GM19240 (cell line): ENCODE measurements at regions not wholly inside any gene's neighbourhood (a gene's known extent, or its start where the extent isn't known, plus 50 kb on each side); places are given as distances from the start of the nearest gene placed in this dataset.

Experiments used
- DNase-seq: peaks from one replicate; pipeline ENCODE4 v3.0.0; 2011; ENCODE audit warnings: low spot score; ENCODE audit not compliant: insufficient read length

DNA sequence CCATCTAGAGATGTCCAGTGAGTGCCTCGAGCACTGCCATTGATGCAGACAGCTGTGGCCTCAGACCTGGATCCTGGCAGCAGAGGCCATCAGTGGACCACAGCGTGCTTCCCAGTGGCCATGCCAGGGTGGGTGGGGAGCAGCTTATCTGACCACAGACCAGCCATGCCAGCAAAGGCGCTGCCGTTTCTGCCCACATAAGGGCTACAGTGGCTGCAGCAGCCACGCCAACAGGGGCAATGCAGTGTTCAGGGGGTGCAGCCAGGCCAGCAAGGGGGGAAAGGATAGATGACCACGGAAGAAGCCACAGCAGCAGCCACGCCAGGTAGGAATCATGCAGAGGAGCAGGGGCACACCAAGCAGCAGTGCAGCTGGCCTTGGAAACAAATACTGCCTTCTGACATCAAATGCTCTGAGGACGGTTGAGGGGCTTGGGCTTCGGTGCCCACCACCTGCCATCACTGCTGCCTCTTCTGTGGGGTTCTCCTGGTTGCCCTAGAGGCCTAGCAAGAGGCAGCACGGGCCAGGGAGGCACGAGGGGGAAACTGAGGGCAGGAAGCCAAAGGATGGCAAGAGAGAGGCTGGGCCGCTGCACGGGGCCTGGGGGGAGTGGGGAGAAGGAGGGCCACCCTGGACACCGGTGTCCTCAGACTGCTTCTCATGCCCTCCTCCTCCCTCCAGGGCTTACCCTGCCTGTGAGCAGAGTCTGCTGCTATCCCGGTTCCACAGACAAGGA lies 94.7 kb upstream of the RUNX3 start:
- no peak for DNase-seq

DNA sequence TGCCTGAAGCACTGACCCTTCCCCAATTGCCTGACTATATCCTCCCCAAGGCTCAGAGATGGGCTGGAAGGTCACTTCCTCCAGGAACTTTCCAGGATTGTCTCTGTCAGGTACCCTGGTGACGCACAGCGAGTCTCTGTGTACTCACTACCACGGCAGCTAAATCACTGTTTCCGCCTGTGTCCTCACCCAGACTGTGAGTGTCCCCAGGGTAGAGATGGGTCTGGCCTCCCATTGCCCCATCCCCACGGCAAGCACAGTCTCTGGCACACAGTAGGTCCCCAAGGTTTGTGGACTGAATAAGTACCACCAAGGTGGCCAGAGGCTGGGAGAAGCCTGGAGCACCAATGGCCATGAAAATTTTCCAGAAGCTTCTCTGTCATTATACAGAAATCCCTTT lies 93.8 kb upstream of the RUNX3 start:
- DNase-seq: no peak

DNA sequence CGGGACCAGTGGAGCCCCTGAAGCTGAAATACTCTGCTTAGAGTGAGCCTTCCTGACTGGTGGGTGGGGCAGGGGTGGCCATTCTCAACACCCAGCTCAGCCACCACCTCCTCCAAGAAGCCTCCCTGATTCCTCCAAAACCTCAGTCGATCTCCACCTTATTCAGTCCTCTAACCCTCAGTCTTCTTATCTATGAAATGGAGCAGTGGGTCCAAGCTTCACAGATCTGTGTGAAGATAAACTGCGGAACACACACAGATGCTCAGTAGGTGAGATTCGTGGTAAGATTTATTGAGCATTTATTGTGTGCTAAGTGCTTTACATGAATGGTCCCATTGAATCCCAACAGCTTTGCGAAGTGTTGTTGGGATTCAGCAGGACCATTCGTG lies 93.1 kb upstream of the RUNX3 start:
- no peak for DNase-seq

DNA sequence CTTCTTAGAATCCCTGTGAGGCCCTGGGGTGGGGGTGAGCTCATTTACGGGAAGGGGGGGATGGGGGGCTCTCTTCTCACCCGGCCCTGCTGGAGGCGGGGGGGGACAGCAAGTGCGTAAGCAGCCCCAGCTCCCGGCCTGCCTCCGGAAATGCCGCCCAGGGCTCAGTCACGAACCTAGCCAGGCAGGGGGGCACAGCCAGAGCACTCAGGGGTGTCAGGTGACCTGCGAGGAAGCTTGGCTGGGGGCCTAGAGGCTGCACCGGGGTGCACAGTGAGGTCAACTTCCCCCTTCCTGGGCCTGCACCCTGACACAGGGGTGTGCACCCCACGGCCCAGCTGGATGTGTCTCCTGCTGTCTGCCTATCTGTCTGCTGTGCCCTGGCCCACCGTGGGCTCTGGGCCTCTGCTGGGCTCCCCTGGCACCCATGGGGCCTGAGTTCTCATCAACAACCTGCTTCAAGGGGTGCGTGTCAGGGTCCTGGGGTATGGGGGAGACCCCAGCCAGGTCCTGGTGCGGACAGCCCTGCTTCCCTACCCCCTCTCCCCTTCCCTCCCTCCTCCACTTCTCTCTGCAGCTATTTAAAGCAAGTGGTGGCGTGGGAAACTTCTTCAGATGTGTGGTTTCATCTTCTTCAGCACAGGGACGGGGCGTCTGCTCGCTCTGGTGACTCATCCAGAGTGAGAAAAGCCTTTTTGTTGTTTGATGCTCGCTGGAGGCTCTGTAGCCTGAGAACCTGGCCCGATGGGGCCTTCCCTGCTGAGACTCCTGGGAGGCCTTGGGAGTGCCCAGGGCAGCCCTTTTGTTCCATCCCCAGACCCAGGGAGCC lies 92.5 kb upstream of the RUNX3 start:
- peak; percentile 65 for DNase-seq

DNA sequence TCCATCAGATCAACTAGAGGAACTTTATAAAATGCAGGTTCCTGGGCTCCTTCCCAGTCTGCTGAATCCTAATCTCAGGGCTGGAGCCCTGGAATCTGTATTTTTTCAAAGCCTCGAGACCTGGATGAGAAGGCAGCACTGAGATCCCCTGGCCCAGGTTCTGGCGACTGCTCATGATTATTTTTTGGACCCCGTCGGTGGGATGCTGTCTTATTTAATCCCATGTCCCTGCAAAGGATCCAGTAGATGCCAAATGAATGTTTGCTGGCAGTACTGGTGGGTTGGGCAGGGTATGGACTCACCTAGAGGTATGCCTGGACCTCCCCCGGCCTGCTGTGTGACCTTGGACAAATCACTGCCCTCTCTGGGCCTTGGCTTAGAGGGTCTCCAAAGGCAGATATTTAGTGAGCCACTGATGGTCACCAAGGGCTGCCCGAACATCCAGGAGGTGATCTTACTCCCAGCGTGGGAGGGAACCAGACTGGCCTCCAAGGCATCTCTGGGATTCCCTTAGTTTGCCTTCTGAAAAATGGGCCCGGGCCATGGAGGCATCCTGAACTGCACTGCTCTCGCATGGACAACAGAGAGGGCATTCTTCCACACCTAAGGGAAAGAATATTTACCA lies 91.6 kb upstream of the RUNX3 start:
- DNase-seq: no peak

DNA sequence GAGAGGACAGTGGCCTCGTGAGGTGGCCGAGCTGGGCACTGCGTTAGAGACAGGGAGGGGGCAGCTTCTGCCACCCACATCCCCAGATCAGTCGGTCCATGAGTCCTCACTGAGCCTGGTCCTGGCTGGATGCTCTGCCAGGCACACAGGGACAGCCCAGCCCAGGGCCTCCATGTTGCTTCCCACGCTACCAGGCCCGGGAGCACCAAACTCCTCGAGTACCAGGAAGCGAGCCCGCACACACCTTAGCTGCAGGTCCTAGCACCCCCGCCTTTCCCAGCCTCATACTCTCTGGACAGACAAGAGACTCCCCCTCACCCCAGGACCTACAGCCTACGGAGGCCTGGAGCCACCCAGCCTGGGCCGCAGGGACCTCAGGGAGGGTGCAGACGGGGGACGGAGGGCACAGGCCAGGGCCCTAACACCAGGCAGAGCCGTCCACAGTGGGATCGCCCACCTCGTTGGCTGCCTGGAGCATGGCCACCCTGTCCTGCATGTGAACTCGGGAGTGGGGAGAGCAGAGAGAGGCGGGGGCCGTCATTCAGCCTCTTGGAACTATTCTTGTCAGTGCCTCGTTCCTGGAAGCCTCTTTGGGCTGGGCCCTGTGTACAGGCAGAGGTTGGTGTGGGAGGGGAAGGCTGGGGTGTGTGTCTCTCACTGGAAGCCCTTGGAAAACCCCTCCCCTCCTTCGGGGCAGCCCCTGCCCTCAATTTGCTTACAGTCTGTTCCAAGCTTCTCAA lies 90.9 kb upstream of the RUNX3 start:
- DNase-seq: no peak

DNA sequence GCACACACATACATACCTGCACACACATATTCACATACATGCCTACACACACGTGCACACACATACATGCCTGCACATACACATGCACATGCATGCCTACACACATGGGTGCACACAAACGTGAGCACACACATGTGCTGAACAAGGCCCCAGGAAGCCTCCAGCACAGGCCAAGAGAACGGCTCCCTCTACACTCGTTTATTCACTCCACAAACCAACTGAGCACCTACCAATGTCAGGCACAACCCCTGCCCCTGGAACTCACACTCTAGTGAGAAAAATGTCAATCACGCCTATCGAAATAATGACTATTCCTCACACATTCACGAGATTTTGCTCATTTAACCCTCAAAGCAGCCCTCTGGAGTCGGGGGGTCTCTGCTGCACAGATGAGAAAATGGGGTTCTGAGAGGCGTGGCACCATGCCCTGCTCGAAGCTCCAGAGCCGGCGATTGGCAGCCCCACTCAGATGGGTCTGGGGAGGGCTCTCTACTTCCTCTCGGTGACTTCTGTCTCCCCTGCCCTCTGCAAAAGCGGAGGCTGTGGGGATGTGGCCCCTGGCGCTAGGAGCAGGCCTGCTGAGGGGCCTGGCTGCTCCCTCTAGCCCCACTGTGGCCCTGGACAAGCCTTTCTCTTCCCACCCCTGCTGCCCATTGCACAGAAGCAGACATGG lies 90.2 kb upstream of the RUNX3 start:
- no peak for DNase-seq

DNA sequence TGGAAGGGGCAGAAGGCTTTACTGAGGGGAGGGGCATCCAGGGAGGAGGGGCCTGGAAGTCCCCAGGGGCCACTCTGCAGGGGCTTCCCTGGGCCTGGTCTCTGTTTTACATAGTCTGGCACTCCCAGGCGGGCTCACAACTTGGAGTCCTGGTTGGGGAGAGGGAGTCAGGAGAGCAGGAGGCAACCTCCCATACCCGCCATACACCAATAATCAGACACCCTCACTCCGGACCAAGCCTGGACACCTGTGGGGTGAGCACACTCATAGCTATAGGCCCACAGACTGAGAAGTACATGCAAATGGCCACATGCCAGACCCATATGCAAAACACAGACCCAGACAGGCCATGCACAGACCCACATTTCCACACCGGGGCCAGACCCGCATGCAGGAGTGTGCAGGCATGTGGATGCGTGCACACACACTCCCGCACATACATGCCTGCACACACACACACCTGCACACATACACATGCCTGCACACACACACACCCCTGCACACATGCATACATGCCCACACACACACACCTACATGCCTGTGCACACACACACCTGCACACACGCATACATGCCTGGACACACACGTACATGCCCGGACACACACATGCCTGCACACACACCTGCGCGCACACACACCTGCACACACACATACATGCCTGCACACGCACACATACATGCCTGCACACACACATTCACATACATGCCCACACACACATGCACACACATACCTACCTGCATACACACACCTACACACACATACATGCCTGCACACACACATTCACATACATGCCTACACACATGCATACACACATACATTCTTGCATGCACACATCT lies 89.5 kb upstream of the RUNX3 start:
- peak; percentile 69 for DNase-seq

DNA sequence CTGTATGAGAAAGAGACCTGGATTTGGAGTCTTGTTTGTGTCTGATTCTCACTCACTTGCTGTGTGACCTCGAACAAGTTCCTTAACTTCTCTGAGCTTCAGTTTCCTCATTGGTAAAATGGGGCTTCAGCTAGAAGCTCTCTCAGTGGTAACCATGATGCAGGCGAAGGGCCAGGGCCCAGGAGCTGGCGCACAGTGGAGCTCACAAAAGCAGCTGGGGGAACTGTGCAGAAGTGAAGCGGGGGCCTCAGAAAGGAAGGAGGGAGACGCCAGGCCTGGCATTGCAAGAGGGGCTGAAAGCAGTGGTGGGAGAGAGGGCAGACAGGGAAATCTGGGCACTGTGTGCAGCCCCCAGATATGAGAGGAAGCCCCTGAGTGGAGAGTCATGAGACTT lies 88.9 kb upstream of the RUNX3 start:
- no peak for DNase-seq

DNA sequence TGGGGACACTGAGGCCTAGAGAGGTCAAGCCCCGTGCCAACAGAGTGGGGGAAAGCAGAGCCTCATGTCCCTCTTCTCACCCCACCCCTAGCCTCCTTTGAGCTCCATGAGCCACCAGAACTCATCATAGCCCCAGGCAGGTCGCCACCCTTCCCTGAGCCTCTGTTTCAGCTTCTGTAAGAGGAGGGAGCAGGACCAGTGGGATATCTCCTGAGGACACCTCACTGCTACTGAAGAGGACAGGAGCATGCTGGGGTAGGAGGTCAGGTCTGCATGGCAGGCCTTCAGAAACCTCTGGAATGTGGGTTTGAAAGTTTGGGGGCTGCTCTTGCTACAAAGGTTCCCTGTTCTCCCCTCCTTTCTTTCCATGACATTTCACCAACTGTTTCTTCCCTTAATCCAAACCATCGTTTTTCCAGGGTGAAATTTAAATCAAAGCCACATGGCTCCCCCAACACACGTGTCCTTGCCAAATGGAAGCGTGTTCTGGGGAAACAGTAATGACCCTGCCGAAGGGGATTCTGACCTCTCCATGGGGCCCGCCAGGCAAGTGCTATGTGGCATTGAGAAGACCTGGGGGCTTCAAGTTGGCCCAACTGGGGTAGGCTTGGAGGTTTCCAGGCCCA lies 88.1 kb upstream of the RUNX3 start:
- no peak for DNase-seq

DNA sequence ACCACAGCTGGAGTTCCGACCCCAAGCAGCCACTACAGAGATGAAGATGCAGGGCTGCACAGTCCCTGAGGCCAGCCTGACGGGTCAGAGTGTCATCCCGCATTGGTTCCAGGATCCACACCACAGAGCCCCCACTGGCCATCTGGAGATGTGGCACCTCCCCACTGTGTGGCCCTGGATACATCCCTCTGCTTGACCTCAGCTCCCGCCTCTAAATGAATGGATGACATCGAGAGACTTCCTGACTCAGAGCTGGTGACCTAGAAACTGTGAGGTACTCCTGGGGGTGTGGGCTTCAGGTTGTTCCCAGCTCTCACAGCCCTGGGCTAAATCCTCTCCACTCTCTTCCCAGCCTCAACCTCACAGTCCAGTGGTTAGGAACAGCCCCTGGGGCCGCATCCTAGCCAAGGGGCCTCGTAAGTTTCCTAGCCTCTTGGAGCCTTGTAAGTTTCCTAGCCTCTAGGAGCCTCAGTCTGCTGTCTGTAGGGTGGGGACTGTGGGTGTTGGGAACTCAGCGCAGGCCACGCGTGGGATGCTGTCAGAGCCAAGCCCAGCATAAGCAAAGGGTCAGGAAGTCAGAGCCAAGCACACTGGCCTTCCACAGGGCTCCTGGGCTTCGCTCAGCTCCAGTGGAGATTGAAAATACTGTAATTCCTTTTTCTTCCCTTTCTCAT lies 87.5 kb upstream of the RUNX3 start:
- no peak for DNase-seq

DNA sequence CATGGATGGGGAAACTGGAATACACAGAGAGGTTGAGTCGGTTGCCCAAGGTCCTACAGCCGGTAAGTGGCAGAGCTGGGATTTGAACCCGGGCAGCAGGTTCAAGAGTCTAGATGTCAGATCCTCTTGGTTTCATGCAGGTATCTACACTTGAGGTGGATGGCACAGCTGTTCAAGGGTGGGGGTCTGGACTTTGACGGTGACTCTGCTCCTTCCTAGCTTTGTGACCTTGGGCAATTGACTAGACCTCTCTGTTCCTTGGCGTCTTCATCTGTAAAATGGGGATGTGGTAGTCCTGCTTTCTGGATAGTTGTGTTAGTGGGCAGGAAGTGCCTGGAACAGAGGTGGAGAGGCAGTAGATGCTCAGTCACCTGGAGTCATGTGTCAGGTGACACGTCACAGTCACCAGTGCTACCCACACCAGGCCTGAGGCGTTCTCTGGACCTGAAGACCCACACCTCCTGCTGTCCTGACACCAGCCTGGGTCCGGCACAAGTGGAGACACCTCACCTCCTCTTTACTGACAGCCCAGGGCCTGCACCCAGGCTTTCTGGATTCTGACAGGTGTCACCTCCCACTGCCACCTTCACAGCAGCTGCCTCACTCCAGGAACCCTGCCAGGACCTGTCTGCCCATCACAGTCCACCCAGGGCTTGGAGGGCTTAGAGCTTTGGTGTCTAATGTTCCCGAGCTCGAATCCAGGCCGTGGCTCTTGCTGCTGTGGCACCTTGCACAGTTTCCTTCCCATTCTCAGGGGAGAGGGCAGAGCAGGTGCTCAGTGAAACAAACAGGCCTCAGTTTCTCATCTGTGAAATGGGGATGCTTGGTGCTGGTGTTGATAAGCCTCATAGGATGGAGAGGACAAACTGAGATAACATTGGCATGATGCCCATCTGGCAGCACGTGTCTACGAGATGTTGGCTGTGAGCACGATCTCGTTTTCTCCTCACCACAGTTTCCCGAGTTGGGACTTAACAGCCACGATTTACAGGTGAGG lies 83.2 kb upstream of the RUNX3 start:
- no peak for DNase-seq

DNA sequence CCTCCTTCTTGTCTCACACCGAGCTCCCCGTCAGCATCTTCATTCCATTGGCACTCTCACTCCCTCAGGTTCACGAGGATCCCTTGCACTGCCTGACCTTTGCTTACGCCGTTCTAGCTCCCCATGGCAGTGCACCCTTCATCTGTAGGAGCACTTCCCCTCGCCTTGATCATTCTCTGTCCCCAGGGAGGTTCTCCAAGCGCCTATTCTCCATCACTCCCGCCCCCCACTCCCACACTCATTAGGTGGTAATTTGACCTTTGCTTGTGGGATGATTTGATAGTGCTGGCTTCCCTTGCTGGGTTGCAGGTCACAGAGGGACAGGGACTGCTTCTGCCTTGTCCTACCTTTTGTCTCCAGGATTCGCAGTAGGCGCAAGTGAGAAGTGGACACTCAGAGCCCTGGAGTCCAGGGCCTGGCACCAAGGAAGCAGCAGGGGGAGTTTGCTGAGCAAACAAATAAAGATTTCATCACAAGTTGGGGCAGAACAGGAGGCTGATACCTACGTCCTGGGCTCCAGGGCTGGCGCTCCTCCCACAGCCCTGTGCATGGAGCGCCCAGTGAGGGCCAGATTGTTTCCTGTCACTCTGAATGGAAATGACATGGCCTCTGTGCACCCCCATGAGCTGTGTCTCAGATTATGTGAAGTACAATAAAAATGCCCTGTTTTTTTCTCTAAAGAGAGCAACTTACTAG lies 82.0 kb upstream of the RUNX3 start:
- no peak for DNase-seq

DNA sequence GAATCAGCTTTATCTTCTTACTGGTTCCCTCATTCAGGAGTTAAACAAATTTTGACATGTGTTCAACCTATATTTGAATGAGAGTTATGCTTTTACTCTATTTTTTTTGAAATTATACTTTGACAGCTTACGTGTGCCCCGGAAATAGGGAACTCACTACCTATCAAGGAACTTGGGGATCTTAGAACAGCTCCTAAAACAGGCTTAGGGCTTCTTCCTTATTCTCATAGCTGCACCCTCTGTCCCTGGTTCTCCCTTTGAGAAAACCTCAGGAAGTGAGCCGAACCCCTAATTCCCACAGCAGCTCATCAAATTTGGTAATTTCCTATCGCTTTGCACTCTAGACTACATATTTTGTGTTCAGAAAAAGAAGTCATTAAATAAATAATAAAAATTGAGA lies 81.2 kb upstream of the RUNX3 start:
- no peak for DNase-seq

DNA sequence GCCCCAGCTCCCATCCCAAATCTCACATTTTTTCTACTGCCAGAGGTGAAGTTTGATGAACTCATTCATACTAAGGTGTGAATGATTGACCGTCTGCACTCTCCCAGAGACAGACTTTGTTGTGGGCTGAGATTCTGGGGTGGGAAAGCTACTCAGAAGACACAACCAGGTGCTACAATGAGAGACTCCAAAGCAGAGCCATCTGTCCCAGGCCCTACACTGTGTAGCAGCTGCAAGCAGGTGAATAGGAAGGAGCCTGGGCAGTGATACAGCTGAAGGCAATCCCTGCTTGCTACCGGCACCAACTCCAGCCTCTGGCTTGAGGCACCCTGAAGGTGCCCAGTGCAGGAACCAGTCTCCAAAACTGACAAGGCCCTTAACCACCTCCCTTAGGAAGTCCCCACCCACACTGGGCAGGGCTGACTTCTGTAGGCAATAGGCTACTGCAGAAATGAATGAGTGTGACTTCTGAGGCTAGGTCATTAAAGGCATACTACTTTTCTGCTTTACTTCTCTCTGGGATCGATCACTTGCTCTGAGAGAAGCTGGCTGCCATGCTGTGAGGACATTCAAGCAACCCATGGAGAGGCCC lies 79.7 kb upstream of the RUNX3 start:
- no peak for DNase-seq

DNA sequence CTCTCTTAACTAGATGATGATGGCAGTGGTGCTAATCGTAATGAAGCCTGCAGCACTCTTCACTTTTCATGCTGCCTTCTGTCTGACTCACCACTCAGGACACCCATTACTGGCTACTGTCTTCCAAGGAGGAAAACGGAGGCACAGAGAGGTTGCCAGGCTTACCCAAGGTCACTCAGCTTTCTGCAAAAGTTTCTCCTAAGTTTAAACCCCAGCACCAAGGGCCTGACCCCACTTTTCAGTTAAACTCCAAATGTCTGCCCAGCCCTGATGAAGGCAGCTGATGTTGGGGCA lies 78.1 kb upstream of the RUNX3 start:
- no peak for DNase-seq
